GM15510 (cell line): ENCODE measurements at regions not wholly inside any gene's neighbourhood (a gene's known extent, or its start where the extent isn't known, plus 50 kb on each side); places are given as distances from the start of the nearest gene placed in this dataset.
A peak's percentile ranks its signal among the peaks of the same experiment; 100 is the strongest.

ENCODE experiments used
- POLR2A ChIP-seq: IDR thresholded peaks from 3 replicates; pipeline ENCODE4 v1.6.1; 2011; ENCODE audit warnings: borderline replicate concordance; ENCODE audit not compliant: insufficient read length; ENCODE audit errors: extremely low read depth

DNA sequence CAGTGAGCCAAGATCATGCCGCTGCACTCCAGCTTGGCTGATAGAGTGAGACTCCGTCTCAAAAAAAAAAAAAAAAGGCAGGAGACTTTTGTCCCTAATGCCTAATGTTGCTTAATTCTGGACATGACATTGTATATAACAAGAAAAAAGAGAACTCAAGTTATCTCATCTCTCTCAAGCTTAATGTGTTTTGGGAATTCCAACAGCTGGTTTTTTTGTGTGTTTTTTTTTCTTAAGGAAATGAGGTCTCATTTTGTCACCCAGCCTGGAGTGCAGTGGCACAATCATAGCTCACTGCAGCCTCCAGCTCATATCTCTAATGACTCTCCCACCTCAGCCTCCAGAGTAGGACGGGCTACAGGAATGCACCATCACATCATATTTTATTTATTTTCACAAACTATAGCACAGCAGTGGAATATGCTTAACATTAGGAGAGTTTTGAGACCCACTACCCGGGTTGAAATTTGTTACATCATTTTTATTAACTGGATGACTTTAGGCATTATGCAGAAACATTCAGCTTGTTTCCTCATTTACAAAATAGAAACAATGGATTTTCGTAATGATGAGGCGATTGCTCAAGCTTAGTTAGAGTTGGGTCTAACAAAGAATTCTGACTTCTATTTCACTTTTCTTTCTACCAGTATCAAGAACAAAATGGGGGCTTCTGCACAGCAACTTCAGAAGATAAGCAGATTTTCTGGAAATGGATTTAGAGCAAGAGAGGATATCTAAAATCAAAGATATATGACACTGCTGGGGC, 104.1 kb upstream of the BTN3A2 start:
- TF ChIP-seq POLR2A = no peak

DNA sequence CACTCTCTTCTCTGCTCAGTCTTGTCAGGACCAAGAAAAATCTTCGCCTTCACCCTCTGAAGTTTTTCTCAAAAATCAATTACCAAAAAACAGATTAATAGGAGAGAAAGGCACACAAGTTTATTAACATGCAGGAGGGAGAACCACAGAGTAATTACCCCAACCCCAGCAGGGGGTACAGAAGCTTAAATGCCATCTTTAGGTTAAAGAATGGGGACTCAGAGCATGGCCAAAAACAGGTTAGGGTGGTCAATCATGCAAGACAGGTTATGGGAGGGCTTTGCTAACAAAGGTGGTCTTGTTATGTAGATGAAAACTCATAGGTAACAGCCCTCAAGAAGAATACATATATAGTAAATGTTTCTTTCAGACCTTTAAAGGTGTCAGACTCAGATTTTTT, 100.5 kb upstream of the BTN3A2 start:
- no peak for TF ChIP-seq POLR2A

- TF ChIP-seq POLR2A = no peak
Measured at GRCh38 chr6:26267083-26267589, 97.9 kb upstream of the BTN3A2 start.

DNA sequence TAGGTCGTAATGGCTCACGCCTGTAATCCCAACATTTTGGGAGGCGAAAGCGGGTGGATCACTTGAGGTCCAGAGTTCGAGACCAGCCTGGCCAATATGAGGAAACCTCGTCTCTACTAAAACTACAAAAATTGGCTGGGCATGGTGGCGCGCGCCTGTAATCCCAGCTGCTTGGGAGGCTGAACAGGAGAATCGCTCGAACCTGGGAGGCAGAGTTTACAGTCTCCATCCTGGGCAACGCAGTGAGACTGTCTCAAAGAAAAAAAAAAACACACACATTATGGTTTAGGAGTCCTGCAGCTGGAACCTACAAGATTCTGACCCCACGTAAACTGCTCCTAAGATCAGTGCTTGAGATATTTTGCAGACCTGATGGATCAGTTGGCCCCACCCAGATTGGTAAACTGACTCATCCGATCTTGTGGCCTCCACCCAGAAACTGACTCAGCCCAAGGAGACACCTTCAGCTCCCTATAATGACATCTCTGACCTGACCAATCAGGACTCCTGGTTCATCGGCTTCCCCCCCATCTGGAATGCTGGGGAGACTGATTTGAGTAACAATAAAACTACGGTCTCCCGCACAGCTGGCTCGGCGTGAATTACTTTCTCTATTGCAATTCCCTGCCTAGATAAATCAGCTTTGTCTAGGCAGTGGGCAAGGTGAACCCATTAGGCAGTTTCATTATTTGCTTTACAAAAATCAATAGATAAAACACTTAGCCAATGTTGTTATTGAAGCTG, 96.2 kb upstream of the BTN3A2 start:
- TF ChIP-seq POLR2A = no peak

DNA sequence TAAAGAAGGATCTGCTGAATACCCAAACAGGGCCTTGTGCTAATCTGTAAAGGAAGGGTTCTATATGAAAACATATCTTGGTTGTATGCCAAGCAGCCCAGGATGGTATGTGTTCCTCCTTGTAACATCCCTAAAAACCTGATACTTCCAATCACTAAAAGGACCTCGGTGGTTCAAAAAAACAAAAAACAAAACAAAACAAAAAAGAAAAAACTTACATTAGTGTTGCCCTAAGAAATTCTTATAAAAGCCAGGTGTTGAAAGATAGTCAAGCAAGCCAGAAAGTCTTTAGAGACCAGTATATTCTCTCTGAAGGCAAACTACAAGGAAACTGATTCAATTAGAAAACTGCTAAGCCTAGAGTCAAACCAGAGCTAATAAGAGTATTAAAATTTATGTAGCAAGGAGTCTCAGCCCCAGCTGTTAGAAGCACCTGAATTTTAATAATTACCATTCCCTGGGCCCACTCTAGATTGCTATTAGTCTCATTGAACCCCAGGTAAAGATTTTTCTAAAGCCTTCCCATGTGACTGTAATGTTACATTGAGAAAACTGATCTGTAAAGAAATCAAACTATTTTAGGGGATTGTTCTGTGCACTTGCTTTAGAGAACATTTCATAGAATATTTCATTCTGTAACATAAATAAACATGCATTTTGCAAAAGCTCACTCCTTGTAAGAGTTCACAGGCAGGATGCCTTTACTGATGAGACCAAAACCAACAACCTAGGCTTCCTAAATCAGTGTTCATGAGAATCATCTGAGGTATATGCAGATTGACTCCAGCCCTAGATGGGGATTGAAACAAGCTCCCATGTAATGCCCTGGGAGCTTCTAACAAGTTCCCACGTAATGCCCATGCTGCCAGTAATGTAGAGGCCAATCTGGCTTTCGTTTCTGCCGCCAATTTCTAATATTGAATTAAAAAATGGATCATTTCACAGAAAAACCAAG, 95.2 kb upstream of the BTN3A2 start:
- peak; percentile 16 for TF ChIP-seq POLR2A

GRCh38 chr6:26270486-26270861, 94.5 kb upstream of the BTN3A2 start:
- TF ChIP-seq POLR2A = peak; percentile 9

- peak; percentile 99 for TF ChIP-seq POLR2A
Measured at GRCh38 chr6:26270903-26271667, 93.9 kb upstream of the BTN3A2 start.

- TF ChIP-seq POLR2A = no peak
Measured at GRCh38 chr6:26271668-26272024, 93.4 kb upstream of the BTN3A2 start.

- no peak for TF ChIP-seq POLR2A
Measured at GRCh38 chr6:26272171-26272637, 92.8 kb upstream of the BTN3A2 start.

GRCh38 chr6:26273673-26274588, 91.1 kb upstream of the BTN3A2 start:
- TF ChIP-seq POLR2A = peak; percentile 14

GRCh38 chr6:26275663-26276062, 89.3 kb upstream of the BTN3A2 start:
- TF ChIP-seq POLR2A = no peak

DNA sequence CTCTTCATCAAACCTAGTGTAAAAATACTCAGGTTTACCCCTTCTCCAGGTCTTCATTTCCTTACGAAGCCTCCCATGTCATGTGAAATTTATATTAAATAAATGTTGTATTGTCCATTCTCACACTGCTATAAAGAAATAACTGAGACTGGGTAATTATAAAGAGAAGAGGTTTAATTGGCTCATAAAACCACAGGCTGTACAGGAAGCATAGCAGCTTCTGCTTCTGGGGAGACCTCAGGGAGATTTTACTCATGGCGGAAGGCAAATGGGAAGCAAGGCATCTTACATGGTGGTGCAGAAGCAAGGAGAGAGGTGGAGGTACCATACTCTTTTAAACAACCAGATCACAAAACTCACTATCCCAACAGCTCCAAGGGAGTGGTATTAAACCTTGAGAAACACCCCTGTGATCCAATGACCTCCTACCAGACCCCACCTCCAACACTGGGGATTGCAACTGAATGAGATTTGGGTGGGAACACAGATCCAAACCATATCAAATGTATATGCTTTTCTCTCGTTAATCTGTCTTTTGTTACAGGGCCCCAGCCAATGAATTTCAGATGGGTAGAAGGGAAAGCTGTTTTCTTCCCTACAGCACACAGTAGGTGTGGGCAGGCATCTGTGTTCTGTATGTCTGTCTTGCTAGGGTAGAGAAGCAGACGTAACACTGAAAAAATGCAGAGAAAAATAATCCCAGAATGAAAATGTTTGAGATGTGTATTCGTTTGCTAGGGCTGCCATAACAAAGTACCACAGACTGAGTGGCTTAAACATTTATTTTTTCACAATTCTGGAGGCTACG, 88.0 kb upstream of the BTN3A2 start:
- no peak for TF ChIP-seq POLR2A
